Gastroesophageal sphincter (tissue), 3 donors: ENCODE measurements at regions not wholly inside any gene's neighbourhood (a gene's known extent, or its start where the extent isn't known, plus 50 kb on each side); places are given as distances from the start of the nearest gene placed in this dataset.

ENCODE experiments used
- CTCF ChIP-seq, 4 experiments: fragments of 200-600 bp in 2 of 4; fragments of 450-650 bp in 2 of 4; sonication (generic) in 1 of 4; IDR thresholded peaks; one replicate each; pipeline ENCODE4 v1.5.1; 2017 to 2019; ENCODE audit warnings: antibody characterized with exemption in 4 of 4, mild to moderate bottlenecking in 2 of 4, moderate library complexity in 2 of 4
- POLR2A ChIP-seq, 2 donors: fragments of 450-650 bp; IDR thresholded peaks; one replicate each; pipeline ENCODE4 v1.6.1; 2017; ENCODE audit warnings: antibody characterized with exemption in 2 of 2, mild to moderate bottlenecking in 2 of 2, moderate library complexity in 1 of 2
- POLR2AphosphoS5 ChIP-seq: sonication (generic); formaldehyde crosslinking; IDR thresholded peaks from one replicate; pipeline ENCODE4 v1.6.1; 2017; ENCODE audit warnings: antibody characterized with exemption

DNA sequence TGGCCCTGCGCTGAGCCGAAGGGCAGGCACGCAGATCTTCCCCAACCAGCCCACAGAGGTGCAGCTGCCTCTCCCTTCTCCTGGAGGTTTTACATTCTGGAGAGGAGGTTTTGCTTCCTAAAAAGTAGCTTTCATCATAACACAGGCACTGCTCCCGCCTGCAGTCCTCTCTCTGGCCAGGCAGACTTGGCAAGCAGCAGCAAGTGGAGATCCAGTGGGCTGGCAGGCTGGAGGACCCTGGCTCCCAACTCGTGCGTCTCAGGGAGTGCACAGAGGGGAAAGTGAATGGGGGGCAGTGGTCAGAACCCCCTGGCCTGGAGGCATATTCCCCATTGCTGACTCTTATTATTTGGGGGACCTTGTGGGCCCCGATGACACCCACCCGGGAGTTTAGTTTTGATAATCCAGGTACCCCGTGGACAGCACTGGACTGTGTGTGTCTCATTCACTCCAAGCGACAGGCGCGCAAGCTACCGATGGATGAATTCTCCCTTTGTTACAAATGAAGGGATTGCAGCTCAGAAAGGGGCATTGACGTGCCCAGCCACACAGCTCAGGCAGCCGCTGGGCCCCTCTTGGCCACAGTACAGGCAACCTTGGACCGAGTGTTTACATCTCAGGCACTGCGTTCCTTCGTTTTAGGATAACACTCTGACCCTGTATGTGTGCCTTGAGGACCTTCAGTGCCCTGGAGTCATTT is 1223.9 kb downstream of the BRD1 start:
- TF ChIP-seq CTCF (IDR thresholded peaks at IDR 0.05) (no peak), POLR2AphosphoS5 (no peak), POLR2A (IDR thresholded peaks at IDR 0.05) (no peak)
